ENCODE measurements at regions not wholly inside any gene's neighbourhood (a gene's known extent, or its start where the extent isn't known, plus 50 kb on each side); places are given as distances from the start of the nearest gene placed in this dataset.
A peak's percentile ranks its signal among the peaks of the same experiment; 100 is the strongest.

GRCh38 chr18:55869556-55870501, 281.8 kb upstream of the TCF4 start:
- peak; percentile 39 for DNase-seq (ENCODE audit: low read depth)
- H3K27me3 ChIP-seq (ENCODE audit: control insufficient read depth, insufficient read depth, low read length), result no peaks in the 10 kb centered on the region
- TF ChIP-seq CTCF (IDR thresholded peaks at IDR 0.05; ENCODE audit: insufficient read depth, low read length, severe bottlenecking), result no peak
- no peak overlapping the region for H3K4me3 ChIP-seq (ENCODE audit: low read depth, low read length)
- FAIRE-seq, result no peak
- H3K36me3 ChIP-seq (ENCODE audit: control insufficient read depth, insufficient read depth, low read length), result no peaks in the 10 kb centered on the region

- FAIRE-seq (no peak), DNase-seq (ENCODE audit: low read depth) (peak; percentile 59)
- Histone ChIP-seq H3K4me3 (ENCODE audit: low read depth, low read length) (no peak overlapping the region), H3K36me3 (ENCODE audit: control insufficient read depth, insufficient read depth, low read length) (no peaks in the 10 kb centered on the region), H3K27me3 (ENCODE audit: control insufficient read depth, insufficient read depth, low read length) (no peaks in the 10 kb centered on the region)
- no peak for TF ChIP-seq CTCF (IDR thresholded peaks at IDR 0.05; ENCODE audit: insufficient read depth, low read length, severe bottlenecking)
Measured at GRCh38 chr18:55868909-55869308, 280.9 kb upstream of the TCF4 start.

- FAIRE-seq, result no peak
- DNase-seq (ENCODE audit: low read depth), result no peak
- Histone ChIP-seq H3K36me3 (ENCODE audit: control insufficient read depth, insufficient read depth, low read length) (no peaks in the 10 kb centered on the region), H3K27me3 (ENCODE audit: control insufficient read depth, insufficient read depth, low read length) (no peaks in the 10 kb centered on the region), H3K4me3 (ENCODE audit: low read depth, low read length) (no peak overlapping the region)
- no peak for TF ChIP-seq CTCF (IDR thresholded peaks at IDR 0.05; ENCODE audit: insufficient read depth, low read length, severe bottlenecking)
Measured at GRCh38 chr18:55866886-55867285, 278.9 kb upstream of the TCF4 start.

- Histone ChIP-seq H3K36me3 (ENCODE audit: control insufficient read depth, insufficient read depth, low read length) (no peaks in the 10 kb centered on the region), H3K27me3 (ENCODE audit: control insufficient read depth, insufficient read depth, low read length) (no peaks in the 10 kb centered on the region), H3K4me3 (ENCODE audit: low read depth, low read length) (no peak overlapping the region)
- TF ChIP-seq CTCF (IDR thresholded peaks at IDR 0.05; ENCODE audit: insufficient read depth, low read length, severe bottlenecking), result no peak
- no peak for DNase-seq (ENCODE audit: low read depth)
- FAIRE-seq, result no peak
Measured at GRCh38 chr18:55866006-55866405, 278.0 kb upstream of the TCF4 start.

- DNase-seq (ENCODE audit: low read depth) (no peak), FAIRE-seq (no peak)
- no peaks in the 10 kb centered on the region for H3K36me3 ChIP-seq (ENCODE audit: control insufficient read depth, insufficient read depth, low read length)
- H3K27me3 ChIP-seq (ENCODE audit: control insufficient read depth, insufficient read depth, low read length), result no peaks in the 10 kb centered on the region
- no peak overlapping the region for H3K4me3 ChIP-seq (ENCODE audit: low read depth, low read length)
- TF ChIP-seq CTCF (IDR thresholded peaks at IDR 0.05; ENCODE audit: insufficient read depth, low read length, severe bottlenecking), result no peak
Measured at GRCh38 chr18:55864281-55864680, 276.3 kb upstream of the TCF4 start.

Measured in bronchial epithelial cell (primary cell).